ENCODE measurements at regions not wholly inside any gene's neighbourhood (a gene's known extent, or its start where the extent isn't known, plus 50 kb on each side); places are given as distances from the start of the nearest gene placed in this dataset.

DNA sequence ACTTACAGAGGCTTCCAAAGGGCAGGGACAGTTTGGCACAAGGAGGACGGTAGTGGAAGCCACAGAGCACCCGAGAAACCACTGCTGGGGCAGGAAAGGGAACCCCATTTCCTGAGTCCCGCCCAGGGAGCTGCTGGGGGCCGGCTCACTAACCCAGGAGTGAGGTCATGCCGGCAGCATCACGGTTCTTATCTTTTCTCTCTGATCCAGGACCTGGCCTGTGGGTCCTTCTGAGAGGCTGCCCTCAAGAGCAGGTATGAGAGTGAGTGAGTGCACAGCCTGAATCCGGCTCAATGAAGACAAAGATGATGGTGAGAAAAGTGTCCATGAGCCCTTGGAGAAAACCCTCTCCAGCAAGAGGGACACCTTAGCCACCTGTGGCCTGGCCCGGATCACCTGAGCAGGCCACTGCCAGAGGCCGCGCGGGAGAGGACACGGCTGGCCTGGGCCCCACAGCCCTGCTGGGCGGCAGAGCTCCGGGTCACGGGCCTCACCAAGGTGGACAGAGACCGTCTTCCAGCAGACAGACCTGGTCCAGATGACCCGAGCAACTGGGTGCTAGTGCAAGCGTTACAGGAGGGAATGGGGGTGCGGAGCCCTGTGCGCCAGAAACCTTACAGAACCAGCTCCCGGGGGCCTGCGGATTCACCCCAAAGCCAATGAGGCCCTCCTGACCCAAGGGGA is 94.9 kb downstream of the RIPK4 start:
- no peak for DNase-seq

GRCh38 chr21:41671212-41671762 is 95.6 kb downstream of the RIPK4 start:
- DNase-seq = no peak

- no peak for DNase-seq
Observed at GRCh38 chr21:41670056-41670805, 96.6 kb downstream of the RIPK4 start.

GRCh38 chr21:41669533-41669830 is 97.4 kb downstream of the RIPK4 start:
- DNase-seq = no peak

DNA sequence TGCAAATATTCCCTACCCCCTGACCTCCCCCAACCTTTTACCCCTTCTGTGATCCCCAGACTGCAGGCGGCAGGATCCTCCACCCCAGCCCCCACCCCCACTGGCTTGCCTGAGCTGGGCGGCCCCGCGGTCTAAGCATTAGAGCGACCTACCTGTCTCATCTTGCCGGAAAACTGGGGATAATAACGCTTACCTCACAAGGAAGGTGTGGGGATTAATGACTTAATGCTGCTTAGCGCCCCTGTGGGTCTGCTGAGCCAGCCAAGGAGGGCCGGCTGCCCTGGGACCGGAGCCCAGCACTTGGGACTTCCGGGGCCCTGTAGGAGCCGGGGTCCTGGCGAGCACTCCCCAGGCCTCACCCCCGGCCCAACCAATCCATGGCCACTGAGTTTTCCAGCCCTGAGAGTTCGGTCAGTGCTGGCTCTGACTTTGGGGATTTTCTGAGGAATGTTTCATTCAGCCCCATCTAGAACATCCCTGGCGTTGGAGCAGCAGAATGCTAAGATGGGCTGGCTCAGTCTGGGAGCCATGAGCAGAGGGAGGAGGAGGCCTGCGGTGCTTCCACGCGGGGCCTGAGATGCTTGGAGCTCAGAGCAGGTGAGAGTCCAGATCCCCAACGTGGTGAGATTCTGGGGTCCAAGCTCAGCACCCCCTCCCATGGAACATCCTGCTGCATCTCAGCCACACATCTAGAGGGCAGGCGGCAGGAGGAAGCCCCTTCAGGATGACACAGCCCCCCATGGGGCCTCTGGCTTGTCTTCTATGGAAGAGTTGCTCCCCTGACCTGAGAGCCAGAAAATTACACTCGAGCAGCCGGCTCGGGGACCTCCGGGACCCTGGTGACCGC is 97.9 kb downstream of the RIPK4 start:
- DNase-seq = no peak

DNA sequence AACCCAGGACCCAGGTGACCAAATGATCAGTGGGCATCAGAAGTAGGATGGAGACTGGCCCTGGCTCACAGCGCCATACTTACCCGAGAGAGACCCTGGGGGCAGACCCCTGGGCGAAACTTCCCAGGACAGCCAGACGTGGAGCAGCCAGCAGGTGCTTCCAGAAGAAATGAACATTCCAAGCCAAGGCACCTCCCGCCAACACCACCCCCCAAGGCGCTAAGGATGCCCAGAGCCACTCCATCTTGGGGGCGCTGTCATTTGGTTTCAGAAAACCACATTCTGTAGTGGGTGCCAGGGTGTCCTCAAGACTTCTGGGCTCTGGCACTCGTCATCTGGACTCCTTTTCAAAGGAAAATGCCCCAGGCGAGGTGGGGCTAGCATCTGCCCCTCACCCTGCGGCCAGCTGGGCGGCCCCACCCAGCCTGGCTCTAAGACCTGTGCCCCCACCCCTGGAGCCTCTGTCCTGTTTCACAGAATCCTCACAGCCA is 98.8 kb downstream of the RIPK4 start:
- no peak for DNase-seq

DNA sequence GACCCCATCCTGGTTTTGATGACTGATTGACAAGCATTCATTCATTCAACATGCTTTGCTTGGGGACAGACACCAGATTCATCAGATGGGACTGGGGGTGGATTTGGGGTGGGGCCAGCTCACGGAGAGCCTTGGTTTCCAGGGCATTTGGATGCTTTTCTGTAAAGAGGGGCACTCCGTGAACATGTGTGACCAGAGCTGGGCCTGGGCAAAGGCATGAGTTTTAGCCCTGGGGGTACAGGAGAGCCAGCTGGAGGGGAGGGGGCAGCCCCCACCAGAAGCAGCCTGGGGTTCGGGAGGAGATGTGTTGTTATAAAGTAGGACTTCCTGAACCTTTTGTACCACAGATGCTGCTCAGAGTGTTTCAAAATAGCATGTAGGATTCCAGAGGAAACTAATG is 99.7 kb downstream of the RIPK4 start:
- no peak for DNase-seq

- DNase-seq = no peak
Observed at GRCh38 chr21:41666641-41667081, 100.2 kb downstream of the RIPK4 start.

DNA sequence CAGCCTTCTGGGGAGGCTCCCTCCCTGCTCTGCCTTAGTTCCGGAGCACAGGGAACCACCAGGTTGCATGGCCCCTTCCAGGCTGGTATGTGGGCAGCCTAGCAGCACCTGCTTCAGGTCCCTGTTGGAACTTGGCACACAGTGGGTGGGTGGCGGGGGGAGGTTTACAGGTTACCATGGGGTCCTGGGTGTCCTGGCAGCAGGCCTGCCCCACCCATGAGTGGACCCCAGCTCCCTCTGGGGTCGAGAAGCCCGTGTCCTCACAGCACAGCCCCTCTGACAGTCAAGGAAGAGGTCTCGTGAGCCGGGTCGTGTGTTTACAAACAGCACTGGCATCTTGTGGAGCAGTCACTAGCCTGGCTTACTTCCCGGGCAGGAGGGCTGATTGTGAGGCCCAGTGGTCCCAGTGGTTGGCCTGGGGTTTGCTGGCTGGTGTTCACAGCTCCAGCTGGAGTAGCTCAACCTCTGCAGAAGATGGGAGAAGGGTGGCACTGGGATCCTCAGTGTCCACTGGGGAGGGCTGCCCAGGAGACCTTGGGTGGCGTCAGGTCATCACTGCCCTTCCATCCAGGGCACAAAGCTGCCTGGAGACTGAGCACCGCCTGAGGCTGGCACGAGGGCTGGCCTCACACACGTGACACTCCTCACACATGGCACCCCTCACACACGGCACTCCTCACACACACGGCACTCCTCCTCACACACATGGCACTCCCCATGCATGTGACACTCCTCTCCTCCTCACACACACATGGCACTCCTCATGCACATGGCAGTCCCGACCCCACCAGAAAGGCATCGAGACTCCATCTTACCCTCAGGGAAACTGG is 100.9 kb downstream of the RIPK4 start:
- DNase-seq = no peak

DNA sequence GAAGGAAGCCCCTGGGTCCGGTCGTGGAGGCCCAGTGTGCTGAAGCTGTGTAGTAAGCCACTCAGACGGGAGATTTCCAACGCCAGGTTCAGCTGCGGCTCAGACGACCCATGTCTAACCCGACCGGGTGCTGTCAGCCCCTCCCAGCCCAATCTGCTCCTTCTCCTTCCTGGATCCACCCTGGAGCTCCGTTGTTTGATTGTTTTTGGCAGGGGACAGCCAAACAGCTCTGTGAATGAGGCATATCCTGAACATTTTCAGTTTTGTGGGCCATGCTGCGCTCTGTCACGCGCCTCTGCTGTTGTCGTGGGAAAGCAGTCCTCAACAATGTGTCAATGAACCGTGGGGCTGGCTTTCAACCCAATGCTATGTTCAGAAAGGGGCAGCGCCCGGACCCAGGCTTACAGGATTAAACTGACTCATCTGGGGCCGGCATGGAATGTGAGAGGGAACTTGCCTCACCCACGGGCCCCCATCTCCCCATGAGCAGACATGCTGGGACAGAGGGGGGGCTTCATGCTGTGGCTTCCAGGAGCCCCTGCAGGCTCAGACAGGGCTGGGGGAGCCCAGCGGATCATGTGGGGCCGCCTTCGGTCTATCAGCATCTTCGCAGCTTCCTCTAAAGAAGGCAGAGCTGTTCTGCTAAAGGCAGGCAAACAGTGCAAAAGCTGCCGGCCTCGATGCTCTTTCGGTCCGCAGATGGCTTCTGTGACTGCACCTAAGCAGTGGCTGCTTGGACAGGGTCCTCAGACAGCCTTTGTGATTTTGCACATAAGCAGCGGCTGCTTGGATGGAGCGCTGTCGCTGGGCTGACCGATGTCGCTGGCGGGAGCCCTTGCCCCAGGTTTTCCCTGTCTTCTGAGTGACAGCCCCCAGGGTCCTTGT is 101.7 kb downstream of the RIPK4 start:
- no peak for DNase-seq

DNA sequence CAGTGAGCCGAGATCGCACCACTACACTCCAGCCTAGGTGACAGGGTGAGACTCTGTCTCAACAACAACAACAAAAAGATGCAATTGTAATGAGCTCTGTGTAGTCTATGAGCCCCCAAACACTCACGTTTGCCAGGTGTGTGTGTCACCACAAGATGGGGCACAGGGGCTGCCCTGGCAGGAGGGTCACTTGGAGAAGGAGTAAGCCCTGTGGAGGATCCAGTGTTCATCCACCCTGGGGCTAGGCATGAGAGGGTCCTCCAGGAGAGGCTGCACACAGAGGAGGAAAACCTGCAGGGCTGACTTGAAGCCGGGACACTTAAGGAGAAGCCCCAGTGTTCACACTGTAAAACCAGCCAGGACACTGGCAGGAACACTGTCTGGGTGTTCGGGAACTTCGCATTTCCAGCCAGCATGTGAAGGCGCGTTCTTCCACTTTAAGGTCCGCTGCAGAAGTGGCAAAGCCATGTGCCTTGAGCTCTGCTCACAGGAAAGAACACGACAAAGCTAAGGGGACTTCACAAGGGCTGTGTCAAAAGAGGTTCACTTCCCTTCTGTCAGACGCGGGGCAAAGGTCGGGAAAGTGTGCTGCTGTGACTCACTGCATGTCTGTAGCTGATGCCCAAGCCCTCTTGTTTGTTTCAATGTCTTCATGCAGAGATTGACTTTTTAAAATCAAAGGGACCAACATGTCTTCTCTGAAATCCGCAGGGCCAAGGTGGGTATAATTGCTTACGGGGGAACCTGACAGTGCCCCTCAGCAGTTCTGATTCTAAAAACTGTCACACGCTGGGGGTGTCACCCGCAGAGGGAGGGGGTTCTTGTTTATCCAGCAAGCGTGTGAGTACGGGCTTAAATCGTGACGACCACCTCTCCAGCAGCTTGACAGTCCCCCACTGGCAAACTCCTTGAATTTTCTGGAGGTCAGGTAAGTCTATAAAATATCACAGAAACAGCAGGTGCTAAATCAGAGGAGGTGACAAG is 102.8 kb downstream of the RIPK4 start:
- no peak for DNase-seq

DNA sequence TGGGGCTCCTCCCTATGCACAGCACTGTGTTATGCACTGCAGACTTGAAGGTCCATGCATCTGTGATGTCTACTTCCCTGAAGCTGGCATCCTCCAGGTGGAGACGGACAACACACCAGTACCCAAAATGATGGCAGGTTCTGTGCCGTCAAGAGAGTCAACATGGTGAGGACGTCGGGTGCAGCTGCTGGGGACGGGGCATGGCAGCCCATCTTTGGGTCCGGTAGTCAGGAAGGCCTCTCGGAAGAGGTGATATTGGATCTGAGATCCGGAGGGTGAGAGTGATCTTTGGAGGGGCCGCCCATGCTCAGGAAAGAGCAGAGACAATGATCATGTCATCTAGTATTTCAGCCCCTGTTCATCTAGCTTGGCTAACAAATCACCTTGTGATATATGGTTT is 104.1 kb downstream of the RIPK4 start:
- DNase-seq = no peak

DNA sequence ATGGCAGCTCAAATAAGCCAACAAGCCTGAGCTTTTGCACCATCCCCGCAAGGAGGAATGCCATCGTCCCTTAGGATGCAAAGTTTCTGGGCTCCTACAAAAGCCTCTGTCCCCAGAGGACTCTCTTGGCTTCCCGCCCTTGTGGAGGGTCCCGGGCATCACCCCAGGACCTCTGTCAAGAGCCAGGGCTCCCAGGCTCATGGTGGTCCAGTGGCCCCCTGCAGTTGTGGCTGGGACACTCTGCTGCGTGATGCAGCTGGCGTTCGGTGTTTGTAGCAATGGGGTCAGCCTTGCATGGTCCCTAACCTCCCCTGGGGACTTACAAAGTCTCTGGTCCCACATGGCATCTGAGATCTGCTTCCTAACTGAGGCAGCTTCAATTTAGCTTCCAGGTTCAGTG is 104.7 kb downstream of the RIPK4 start:
- no peak for DNase-seq

GRCh38 chr21:41660748-41661147 is 106.1 kb downstream of the RIPK4 start:
- no peak for DNase-seq

- DNase-seq = no peak
Observed at GRCh38 chr21:41659791-41660560, 106.9 kb downstream of the RIPK4 start.

DNA sequence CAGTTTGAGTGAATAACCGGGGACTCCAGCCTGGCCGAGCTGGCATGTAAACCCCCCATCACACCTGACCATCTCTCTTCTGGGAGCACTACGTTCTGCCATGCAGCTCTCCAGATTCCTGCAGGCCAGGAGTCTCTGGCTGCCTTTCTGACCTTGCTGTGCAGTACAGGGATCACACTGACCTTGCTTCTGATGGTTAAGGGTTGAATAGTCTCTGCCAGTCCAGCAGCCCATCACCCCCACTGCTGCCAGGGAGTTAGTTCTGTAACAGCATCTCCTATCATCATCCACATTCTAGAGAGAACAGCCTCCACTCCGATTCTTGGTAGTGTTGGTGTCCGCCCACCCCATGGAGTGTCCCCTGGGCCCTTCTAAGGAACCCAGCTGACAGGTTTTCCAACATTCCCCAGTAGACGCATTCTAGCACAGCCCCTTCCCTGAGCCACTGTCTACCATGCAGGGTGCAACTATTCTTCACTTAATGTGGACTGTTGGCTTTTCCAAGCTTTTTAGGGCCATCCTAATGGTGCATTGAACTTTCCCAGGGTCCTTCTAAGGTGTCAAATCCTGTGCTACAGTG is 109.8 kb downstream of the RIPK4 start:
- no peak for DNase-seq

- no peak for DNase-seq
Observed at GRCh38 chr21:41655259-41655658, 111.6 kb downstream of the RIPK4 start.
